ENCODE measurements at regions not wholly inside any gene's neighbourhood (a gene's known extent, or its start where the extent isn't known, plus 50 kb on each side); places are given as distances from the start of the nearest gene placed in this dataset.
"Not testable (repeated sequence)": the region's sequence is repeated elsewhere in the genome, so short reads cannot be mapped to it uniquely, and the experiment has no call there.

DNA sequence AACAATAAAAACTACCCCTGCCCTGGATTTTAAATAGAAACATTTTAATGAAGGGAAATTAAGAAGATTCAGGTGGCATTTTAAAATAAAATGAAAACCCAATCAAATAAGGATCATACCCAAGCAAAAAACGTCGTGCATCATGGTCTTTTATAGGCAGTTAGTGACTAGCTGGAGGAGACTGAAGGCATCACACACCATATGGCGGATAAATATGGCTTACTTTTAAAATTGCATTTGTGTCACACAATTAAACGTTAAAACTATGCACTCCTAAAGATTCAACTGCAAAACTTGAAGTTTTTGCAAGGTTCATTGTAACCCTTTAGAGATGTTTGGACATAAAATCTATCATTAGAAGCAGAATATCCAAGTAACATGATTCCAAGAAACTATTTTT, 200.1 kb upstream of the NRG3 start:
- no peak for DNase-seq

DNA sequence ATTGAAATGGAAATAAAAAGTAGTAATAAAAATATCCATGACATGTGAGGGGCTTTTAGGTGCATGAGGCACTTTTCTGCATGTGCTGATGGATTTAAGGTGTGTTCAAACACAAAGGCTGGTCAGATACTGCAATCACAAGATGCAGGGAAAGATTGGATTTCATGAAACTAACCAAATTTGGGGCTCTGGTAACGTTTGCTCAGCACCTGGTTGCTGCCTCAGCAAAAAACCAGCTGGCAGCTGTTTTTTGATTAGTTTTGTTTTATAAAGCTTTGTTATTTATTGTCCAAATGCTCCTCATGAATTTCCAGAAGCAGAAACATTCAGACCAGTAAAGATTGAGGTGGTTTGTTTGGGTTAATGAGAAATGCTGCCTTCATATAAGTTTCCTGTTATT, 195.7 kb upstream of the NRG3 start:
- DNase-seq = no peak

DNA sequence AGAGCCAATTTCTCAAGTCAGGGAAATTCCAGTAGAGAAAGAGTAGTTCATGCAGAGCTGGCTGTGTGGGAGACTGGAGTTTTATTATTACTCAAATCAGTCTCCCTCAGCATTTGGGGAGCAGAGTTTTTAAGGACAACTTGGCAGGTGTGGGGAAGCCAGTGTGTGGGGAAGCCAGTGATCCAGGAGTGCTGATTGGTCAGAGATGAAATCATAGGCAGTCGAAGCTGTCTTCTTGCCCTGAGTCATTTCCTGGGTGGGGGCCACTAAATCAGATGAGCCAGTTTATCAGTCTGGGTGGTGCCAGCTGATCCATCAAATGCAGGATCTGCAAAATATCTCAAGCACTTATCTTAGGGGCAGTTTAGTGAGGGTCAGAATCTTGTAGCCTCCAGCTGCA, 194.6 kb upstream of the NRG3 start:
- DNase-seq = no peak

DNA sequence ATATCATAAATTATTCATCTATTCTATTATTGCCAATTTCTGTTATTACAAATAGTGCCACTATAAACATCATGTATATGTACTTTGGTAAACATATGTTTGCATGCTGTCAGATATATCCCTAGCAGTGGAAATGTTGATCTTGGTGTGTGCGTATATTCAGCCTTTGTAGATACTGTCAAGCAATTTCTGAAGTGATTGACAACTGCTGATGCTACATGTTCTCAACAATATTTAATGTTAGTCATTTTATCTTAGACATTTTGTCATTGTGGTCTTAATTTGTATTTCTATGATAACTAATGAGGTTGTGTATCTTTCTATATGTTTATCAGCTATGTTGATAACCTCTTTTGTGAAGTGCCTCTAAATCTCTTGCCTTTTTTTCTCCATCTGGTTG, 186.5 kb upstream of the NRG3 start:
- no peak for DNase-seq

DNA sequence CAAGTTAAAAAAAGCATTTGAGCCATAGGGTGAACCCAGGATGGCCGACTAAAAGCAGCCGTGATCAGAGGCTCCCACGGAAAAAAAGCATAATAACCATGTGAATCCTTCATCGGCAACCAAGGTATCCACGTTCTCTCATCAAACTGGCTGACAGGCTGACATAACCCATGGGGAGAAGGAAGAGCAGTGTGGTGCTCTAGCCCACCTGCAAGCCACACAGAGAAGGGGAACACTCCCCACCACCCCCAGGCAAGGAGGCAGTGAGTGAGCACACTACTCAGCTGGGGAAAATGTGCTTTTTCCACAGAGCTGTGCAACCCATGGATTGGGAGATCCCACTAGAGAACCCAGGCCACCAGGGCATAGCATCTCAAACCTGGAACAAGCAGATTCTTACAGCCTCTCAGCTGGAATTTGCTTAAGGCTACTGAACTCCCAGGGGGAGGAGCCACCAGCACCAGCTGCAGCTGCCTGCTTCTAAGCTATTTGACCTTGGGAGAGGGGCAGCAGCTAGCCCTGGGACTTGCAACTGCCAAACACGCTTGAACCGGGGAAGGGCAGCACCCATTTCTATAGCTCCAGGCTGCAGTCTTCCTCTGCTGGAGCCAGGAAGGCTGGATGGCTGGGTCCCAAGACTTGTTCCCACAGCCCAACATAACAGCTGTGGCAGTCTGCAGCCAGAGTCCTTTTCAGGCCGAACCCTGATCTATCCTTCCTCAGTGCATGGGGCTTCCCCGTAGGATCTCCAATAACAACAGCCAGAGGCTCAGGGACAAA, 178.2 kb upstream of the NRG3 start:
- DNase-seq = no peak

DNA sequence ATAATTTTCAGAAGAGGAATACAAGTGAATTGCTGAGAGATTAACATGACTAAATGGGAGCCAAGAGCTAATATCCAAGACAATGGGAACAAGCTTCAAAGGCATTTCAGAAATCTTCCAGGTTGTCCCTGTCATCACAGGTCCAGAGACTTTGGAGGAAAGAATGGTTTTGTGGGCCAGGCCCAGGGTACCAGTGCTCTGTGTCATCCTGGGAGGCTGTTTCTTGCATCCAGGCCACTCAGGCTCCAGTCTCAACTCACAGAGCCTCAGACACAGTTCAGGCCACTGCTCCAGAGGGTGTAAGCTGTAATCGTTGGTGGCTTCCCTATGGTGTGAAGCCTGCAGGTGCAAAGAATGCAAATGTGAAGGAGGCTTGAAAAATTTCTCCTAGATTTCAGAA, 170.4 kb upstream of the NRG3 start:
- DNase-seq = no peak

DNA sequence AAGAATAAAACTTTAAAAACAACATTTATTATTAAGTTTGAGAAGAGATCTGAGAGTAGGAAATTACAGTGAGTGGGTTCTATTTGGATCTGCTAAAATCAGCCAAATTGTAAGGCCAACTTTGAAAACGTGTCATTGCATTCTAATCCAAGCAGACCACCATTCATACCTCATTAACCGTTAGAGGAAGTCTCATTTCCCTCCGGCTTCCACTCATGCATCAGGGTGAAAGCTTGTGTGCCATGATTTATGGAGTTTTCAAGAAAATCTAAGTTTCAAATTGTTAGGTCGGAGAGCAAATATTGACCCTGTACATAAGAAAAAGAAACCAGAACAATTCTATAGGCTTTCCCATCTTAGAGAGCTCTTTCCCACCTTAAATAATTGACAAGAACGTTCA, 166.6 kb upstream of the NRG3 start:
- DNase-seq = no peak

- no peak for DNase-seq
These were observed 166.1 kb upstream of the NRG3 start for GRCh38 chr10:81708929-81709328.

- no peak for DNase-seq
These were observed 152.6 kb upstream of the NRG3 start for GRCh38 chr10:81722399-81722798.

DNA sequence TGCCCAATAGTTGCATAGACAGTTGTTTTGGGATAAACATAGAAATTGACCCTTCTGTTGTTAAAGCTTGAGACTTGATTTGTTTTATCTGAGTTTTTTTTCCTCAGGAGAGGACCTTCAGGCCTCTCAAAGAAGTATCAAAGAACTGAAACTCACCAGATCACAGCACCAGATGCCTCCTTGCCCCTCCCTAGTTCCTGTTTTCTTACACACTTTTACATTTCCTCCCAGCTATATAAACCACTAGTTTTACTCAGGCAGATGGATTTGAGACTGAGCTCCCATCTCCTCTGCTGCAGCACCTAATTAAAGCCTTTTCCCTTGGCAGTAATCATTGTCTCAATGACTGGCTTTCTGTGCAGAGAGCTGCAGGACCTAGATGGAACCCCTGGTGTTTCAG, 150.6 kb upstream of the NRG3 start:
- no peak for DNase-seq

DNA sequence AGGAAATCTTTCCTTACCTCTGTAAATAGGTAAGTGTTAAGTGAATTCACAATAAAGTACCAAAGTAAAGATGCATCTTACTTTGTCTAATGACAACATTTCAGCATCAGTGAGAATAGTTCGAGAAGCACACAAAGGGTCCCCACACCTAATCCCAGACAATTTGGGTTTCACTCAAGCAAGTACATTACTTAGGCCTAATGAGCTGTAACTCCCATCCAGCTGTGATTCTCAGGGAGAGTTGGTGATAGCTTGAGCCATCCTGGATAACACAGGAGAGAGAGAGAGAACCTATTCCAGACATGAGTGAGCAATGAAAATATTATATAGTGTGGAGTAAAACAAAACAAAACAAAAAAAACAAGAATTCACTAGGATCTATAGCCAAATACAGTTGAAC, 149.1 kb upstream of the NRG3 start:
- no peak for DNase-seq

DNA sequence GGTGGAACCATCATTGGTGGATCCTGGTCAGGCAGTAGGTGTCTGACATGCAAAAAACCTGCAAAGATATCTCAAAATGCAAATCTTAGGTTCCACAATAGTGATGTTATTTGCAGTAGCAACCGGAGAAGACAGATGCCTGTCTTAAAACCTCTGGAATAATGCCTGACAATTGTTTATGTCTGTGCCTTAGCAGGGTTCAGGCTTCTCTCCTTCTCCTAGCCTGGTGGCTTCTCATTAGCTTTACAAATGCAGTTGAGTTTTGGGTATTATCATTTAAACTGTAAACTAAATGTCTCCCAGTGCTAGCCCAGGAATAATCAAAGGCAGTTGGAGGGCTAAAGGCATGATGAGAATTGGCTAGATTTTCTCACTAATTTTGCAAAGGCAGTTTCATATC, 146.3 kb upstream of the NRG3 start:
- DNase-seq = no peak

- no peak for DNase-seq
These were observed 144.1 kb upstream of the NRG3 start for GRCh38 chr10:81730891-81731290.

DNA sequence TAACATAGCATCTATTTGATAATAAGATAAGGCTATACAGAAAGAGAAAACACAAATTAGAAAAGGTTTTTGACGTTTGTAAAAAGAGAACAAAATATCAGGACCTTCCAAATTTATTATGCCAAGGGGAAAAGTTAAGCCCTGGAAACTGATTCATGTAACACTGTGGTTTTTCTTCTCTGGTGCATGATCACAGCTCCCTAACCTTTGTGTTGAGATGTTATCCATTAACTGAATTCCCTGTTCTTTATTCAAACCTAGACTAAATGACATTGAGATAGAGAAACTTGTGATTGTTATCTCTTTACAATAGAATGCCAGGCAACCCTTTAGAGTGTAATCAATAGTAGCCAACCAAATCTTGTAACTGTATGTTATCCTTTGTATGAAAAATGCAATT, 141.5 kb upstream of the NRG3 start:
- DNase-seq = no peak

GRCh38 chr10:81735167-81735566, 139.8 kb upstream of the NRG3 start:
- not testable (repeated sequence) for DNase-seq

- no peak for DNase-seq
These were observed 115.9 kb upstream of the NRG3 start for GRCh38 chr10:81759111-81759510.

- DNase-seq = no peak
These were observed 90.8 kb upstream of the NRG3 start for GRCh38 chr10:81784111-81784597.

- DNase-seq = no peak
These were observed 82.3 kb upstream of the NRG3 start for GRCh38 chr10:81792729-81793128.

GRCh38 chr10:81806842-81807241, 68.2 kb upstream of the NRG3 start:
- no peak for DNase-seq

DNA sequence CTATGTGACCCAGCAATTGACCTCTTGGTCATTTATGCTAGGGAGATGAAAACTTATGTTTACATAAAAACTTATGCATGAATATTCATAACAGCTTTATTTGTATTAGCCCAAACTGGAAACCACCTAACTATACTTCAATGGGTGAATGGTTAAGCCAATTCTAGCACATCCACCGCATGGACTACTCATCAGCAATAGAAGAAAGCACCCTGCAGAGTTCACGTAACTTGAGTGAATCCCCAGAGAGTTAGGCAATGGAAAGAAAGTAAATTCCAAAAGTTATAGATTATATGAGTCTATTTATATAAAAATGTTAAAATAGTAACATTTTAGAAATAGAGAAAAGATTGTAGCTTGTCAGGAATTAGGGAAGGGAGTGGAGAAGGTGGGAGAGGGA, 60.2 kb upstream of the NRG3 start:
- DNase-seq = no peak

- no peak for DNase-seq
These were observed 57.3 kb upstream of the NRG3 start for GRCh38 chr10:81817596-81818170.

- DNase-seq = no peak
These were observed 54.6 kb upstream of the NRG3 start for GRCh38 chr10:81820418-81820817.

All from HCEC 1CT (cell line).